DMS 273 (cell line): ENCODE measurements at regions not wholly inside any gene's neighbourhood (a gene's known extent, or its start where the extent isn't known, plus 50 kb on each side); places are given as distances from the start of the nearest gene placed in this dataset.
A peak's percentile ranks its signal among the peaks of the same experiment; 100 is the strongest.

Source experiments
- DNase-seq: peaks from one replicate; lab custom pipeline; 2025; ENCODE audit not compliant: unreplicated experiment; lab: John Stamatoyannopoulos, UW

- DNase-seq: no peak
These were observed 72.2 kb upstream of the FMN2 start for GRCh38 chr1:240019524-240019923.

DNA sequence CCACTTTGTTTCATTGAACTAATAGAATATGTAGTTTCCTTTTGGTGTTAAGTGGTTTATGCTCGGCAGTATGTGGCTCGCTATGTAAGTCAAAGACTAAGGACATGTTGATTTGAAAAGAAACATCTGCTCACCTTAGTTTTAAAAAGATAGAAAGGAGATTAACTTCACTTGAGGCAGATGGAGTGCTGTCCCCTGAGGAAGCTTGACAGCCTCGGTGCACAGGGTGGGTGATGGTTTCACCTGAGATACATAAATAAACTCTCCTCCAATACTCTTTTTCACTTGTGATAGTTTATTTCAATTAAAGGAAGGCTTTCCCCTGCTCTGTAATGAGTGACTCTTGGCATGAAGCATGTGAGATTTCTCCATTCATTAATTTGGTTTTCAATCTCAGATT lies 70.8 kb upstream of the FMN2 start:
- no peak for DNase-seq

DNA sequence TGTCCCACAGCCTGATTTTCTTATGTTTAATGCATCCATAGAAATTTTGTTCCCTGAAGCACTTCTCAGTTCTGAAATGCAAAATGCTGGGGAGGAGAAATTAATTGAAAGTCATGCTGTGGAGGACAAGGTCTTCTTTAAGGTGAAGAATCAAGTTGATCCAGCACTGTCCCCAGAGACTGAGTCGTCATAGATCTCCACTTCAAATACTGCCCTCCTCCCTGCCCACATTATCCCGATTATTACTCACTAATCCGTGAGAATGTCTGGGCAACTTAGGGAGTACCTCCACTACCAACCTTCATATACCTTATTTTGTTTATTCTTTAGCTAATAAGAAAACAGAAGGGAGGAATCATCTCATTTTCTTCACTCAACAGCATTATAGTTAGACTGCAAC lies 70.0 kb upstream of the FMN2 start:
- no peak for DNase-seq

GRCh38 chr1:240027059-240027462 lies 64.6 kb upstream of the FMN2 start:
- DNase-seq: peak; percentile 64

GRCh38 chr1:240029418-240029817 lies 62.3 kb upstream of the FMN2 start:
- no peak for DNase-seq

GRCh38 chr1:240030236-240030635 lies 61.4 kb upstream of the FMN2 start:
- DNase-seq: no peak

DNA sequence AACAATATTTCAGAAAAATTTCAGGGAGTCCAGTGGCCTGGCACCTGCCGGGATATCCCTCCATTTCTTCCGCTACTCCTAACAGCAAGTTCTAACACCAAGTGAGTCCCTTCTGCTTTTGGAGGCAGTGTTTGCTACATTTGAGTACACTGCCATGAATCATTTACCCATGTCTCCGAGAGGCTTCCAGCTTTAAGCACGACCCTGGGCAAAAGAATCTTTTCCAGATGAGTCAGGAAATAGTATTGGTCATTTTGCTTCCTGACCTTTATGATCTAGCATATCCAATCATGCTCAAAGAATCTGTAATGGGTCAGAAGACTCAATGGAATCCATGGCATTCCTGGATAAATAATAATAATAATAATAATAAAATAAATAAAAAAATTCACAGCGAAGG lies 60.7 kb upstream of the FMN2 start:
- DNase-seq: no peak

GRCh38 chr1:240031414-240031813 lies 60.3 kb upstream of the FMN2 start:
- no peak for DNase-seq

DNA sequence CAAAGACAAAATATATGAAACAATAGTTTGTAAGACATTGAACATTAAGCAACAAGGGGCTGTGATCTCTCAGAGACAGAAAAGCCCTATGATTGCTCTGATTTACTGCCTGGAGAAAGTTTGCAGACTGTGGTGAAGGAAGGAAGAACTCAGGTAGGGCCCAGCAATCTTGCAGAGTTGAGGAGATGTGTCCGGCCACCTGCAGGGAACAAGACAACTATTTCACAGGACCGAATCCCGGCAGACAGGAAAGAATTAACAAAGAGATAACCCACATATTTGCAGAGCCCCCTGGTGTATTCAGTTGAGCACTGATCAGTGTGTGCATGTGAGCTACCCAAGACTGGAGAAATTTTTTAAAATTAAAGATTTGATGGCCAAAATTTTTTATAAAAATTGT lies 58.3 kb upstream of the FMN2 start:
- DNase-seq: no peak

GRCh38 chr1:240036526-240036925 lies 55.2 kb upstream of the FMN2 start:
- DNase-seq: no peak
